SU-DHL-6 (cell line): ENCODE measurements at regions not wholly inside any gene's neighbourhood (a gene's known extent, or its start where the extent isn't known, plus 50 kb on each side); places are given as distances from the start of the nearest gene placed in this dataset.

Experiments used
- H2AFZ ChIP-seq: fragments of 200-600 bp; sonication (generic); 2 replicates; pipeline ENCODE4 v1.6.1; 2014; ENCODE audit warnings: low read depth, mild to moderate bottlenecking, moderate library complexity, mixed read lengths, antibody characterized with exemption, low read length; ENCODE audit not compliant: severe bottlenecking
- H3F3A ChIP-seq: fragments of 200-600 bp; shearing (Covaris generic); 2 replicates; pipeline ENCODE4 v1.6.0; 2016; ENCODE audit warnings: antibody characterized with exemption, mild to moderate bottlenecking; ENCODE audit not compliant: insufficient read depth
- H3K27ac ChIP-seq: fragments of 200-600 bp; sonication (generic); 2 replicates; pipeline ENCODE4 v1.5.1; 2016; ENCODE audit warnings: low read depth, mild to moderate bottlenecking, low read length, moderate library complexity, mixed read lengths
- H3K27me3 ChIP-seq: fragments of 200-600 bp; sonication (generic), shearing (Covaris generic); 2 replicates; pipeline ENCODE4 v1.6.0; 2014; ENCODE audit warnings: mild to moderate bottlenecking, low read length
- H3K36me3 ChIP-seq: fragments of 200-600 bp; sonication (generic); 2 replicates; pipeline ENCODE4 v1.6.1; 2014; ENCODE audit warnings: mild to moderate bottlenecking, low read length, mixed read lengths
- H3K4me2 ChIP-seq: fragments of 300-600, 200-600 bp; shearing (Covaris generic), sonication (generic); 2 replicates; pipeline ENCODE4 v1.6.0; 2014; ENCODE audit warnings: low read length, low read depth, mild to moderate bottlenecking; ENCODE audit not compliant: poor library complexity, severe bottlenecking
- H3K4me3 ChIP-seq: fragments of 200-600 bp; sonication (generic); 2 replicates; pipeline ENCODE4 v1.5.1; 2014; ENCODE audit warnings: antibody characterized with exemption, low read length, mild to moderate bottlenecking, mixed read lengths; ENCODE audit not compliant: insufficient read depth, poor library complexity, severe bottlenecking
- H3K79me2 ChIP-seq: fragments of 200-600 bp; sonication (generic); 2 replicates; pipeline ENCODE4 v1.6.1; 2014; ENCODE audit warnings: mild to moderate bottlenecking, low read length, moderate library complexity; ENCODE audit not compliant: insufficient read depth
- H3K9ac ChIP-seq: fragments of 200-600 bp; sonication (generic); 2 replicates; pipeline ENCODE4 v1.7.0; 2014; ENCODE audit warnings: mild to moderate bottlenecking, low read length
- H3K9me2 ChIP-seq: fragments of 200-600 bp; sonication (generic); replicated peaks from 2 replicates; pipeline ENCODE4 v1.6.1; 2014; ENCODE audit warnings: low read length; ENCODE audit not compliant: insufficient read depth
- H3K9me3 ChIP-seq: fragments of 200-600 bp; sonication (generic); 2 replicates; pipeline ENCODE4 v1.6.1; 2014; ENCODE audit warnings: low read length, mixed read lengths; ENCODE audit not compliant: insufficient read depth
- H4K20me1 ChIP-seq: fragments of 200-600 bp; sonication (generic); 2 replicates; pipeline ENCODE4 v1.6.1; 2014; ENCODE audit warnings: low read depth, mild to moderate bottlenecking, antibody characterized with exemption, low read length, moderate library complexity, mixed read lengths
- EZH2phosphoT487 ChIP-seq: fragments of 200-600 bp; sonication (generic), shearing (Covaris generic); conservative IDR thresholded peaks from 2 replicates; pipeline ENCODE4 v1.6.1; 2018; ENCODE audit warnings: mild to moderate bottlenecking, antibody characterized with exemption, low read length, moderate library complexity, mixed read lengths
- TF ChIP-seq, protein P1 (sequence below): fragments of 200-600 bp; sonication (generic); IDR thresholded peaks from one replicate; pipeline ENCODE4 v1.5.1; 2017; ENCODE audit warnings: antibody characterized with exemption, mild to moderate bottlenecking, low read length, moderate library complexity; ENCODE audit not compliant: insufficient read depth, poor library complexity, severe bottlenecking

DNA sequence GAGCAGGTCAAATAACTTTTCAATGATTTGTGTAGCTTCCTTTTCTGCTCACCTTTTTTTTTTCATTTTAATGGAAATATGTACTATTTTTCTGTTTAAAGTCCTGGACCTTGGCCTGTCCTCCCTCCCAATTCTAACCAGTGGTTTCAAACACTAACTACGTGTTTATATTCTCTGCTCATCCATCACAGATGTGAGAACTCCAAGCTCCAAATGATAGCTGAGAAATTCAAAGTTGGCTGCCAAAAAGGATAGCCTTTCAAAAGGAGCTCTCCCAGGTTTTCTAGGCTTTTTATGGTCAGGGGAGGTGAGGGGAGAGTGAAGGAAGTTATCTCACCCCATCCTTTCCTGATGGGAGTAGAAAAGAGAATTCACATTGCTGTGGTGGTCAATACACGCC lies 486.0 kb upstream of the TBX3 start:
- no peaks in the 10 kb centered on the region for H4K20me1 ChIP-seq
- H3K9me3 ChIP-seq, result no peaks in the 10 kb centered on the region
- no peaks in the 10 kb centered on the region for H3F3A ChIP-seq
- no peak overlapping the region for H3K27ac ChIP-seq
- H2AFZ ChIP-seq, result no peak overlapping the region
- no peak overlapping the region for H3K4me3 ChIP-seq
- no peaks in the 10 kb centered on the region for H3K36me3 ChIP-seq
- H3K4me2 ChIP-seq, result no peak overlapping the region
- no peaks in the 10 kb centered on the region for H3K9me2 ChIP-seq
- H3K79me2 ChIP-seq, result no peaks in the 10 kb centered on the region
- TF ChIP-seq, protein P1, sequence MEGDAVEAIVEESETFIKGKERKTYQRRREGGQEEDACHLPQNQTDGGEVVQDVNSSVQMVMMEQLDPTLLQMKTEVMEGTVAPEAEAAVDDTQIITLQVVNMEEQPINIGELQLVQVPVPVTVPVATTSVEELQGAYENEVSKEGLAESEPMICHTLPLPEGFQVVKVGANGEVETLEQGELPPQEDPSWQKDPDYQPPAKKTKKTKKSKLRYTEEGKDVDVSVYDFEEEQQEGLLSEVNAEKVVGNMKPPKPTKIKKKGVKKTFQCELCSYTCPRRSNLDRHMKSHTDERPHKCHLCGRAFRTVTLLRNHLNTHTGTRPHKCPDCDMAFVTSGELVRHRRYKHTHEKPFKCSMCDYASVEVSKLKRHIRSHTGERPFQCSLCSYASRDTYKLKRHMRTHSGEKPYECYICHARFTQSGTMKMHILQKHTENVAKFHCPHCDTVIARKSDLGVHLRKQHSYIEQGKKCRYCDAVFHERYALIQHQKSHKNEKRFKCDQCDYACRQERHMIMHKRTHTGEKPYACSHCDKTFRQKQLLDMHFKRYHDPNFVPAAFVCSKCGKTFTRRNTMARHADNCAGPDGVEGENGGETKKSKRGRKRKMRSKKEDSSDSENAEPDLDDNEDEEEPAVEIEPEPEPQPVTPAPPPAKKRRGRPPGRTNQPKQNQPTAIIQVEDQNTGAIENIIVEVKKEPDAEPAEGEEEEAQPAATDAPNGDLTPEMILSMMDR, result no peak
- TF ChIP-seq EZH2phosphoT487, result no peak
- H3K27me3 ChIP-seq, result no peaks in the 10 kb centered on the region
- H3K9ac ChIP-seq, result no peak overlapping the region

DNA sequence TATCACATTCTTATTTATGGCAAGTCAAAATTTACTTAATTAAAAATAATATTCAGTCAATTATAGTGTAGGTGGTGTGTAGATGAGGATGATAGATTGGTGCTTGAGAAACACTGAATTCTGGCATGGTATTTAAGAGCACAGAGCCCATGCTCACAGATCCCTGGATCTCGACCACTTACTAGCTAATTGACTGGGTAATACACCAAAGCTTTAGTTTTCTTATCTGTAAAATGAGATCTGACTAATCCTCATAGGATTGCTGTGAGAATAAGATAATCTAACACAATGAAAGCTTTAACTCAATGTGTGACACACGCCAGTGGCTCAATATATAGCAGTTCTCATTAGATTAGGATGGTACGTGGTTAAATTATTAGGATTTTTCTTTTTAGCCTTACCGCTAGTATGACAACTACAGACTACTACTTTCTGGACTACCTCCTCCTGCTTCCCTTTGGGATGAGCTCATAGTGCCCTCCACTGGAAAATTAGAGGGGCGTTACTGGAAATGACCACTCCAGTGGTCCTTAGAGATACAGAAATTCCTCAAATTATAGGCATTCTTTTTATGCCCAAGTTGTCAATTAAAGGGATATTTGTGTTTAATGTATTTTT lies 482.8 kb upstream of the TBX3 start:
- Histone ChIP-seq H3K79me2 (no peaks in the 10 kb centered on the region), H3K4me2 (no peak overlapping the region), H3F3A (no peaks in the 10 kb centered on the region), H3K9me3 (no peaks in the 10 kb centered on the region), H2AFZ (no peak overlapping the region), H3K4me3 (no peak overlapping the region), H3K27ac (no peak overlapping the region), H3K9me2 (no peaks in the 10 kb centered on the region), H3K9ac (no peak overlapping the region), H3K36me3 (no peaks in the 10 kb centered on the region), H4K20me1 (no peaks in the 10 kb centered on the region), H3K27me3 (no peaks in the 10 kb centered on the region)
- TF ChIP-seq, protein P1, result no peak
- TF ChIP-seq EZH2phosphoT487, result no peak

DNA sequence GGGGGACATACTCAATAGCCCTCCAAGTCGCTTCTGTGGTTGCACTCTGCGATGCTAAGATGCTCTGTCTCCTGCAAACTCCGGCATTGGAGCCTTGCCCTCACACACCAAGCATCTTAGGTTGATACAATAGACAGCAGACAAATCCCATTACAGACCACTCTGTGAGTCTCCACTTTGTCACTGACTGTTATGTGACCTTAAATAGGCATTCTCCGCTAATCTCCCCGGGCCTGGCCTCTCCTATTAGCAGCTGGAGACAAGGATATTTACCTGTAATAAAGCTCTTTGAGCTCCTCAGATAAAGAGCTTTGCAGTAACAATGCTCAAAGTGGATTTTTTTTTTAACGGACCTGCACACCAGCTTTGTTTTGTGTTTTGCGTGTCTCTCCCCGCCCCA lies 479.7 kb upstream of the TBX3 start:
- H3K79me2 ChIP-seq, result no peaks in the 10 kb centered on the region
- H3K9me2 ChIP-seq, result no peaks in the 10 kb centered on the region
- no peaks in the 10 kb centered on the region for H3K36me3 ChIP-seq
- no peak overlapping the region for H2AFZ ChIP-seq
- H3K27me3 ChIP-seq, result no peaks in the 10 kb centered on the region
- TF ChIP-seq, protein P1, result no peak
- no peak for TF ChIP-seq EZH2phosphoT487
- no peak overlapping the region for H3K9ac ChIP-seq
- H3K4me2 ChIP-seq, result no peak overlapping the region
- H4K20me1 ChIP-seq, result no peaks in the 10 kb centered on the region
- no peaks in the 10 kb centered on the region for H3F3A ChIP-seq
- no peak overlapping the region for H3K27ac ChIP-seq
- H3K9me3 ChIP-seq, result no peaks in the 10 kb centered on the region
- H3K4me3 ChIP-seq, result no peak overlapping the region
